Mesothelial cell of epicardium (in vitro differentiated cells): ENCODE measurements at regions not wholly inside any gene's neighbourhood (a gene's known extent, or its start where the extent isn't known, plus 50 kb on each side); places are given as distances from the start of the nearest gene placed in this dataset.

Source experiments
- DNase-seq, 2 experiments: peaks; one replicate each; pipeline ENCODE4 v3.0.0; 2021; ENCODE audit warnings: low spot score in 2 of 2; ENCODE audit not compliant: unreplicated experiment in 2 of 2
- H3K27ac Mint-ChIP-seq: 2 replicates; pipeline ENCODE4 v1.8.0; 2021; ENCODE audit warnings: mixed read lengths
- H3K27me3 Mint-ChIP-seq: 2 replicates; pipeline ENCODE4 v1.8.0; 2021; ENCODE audit warnings: low read depth, mixed read lengths
- H3K36me3 Mint-ChIP-seq: 2 replicates; pipeline ENCODE4 v1.8.0; 2021; ENCODE audit warnings: mixed read lengths
- H3K4me1 Mint-ChIP-seq: 2 replicates; pipeline ENCODE4 v1.8.0; 2021; ENCODE audit warnings: mixed read lengths
- H3K4me3 Mint-ChIP-seq: 2 replicates; pipeline ENCODE4 v1.8.0; 2021; ENCODE audit warnings: mild to moderate bottlenecking, moderate library complexity, mixed read lengths
- H3K9me3 Mint-ChIP-seq: 2 replicates; pipeline ENCODE4 v1.8.0; 2021; ENCODE audit warnings: mixed read lengths
- CTCF ChIP-seq: fragments of 200-600 bp; sonication (generic); IDR thresholded peaks from one replicate; pipeline ENCODE4 v1.5.0; 2021; ENCODE audit warnings: antibody characterized with exemption; ENCODE audit not compliant: unreplicated experiment

- no peaks in the 10 kb centered on the region for H3K27me3 Mint-ChIP-seq
- TF ChIP-seq CTCF = no peak
- no peak overlapping the region for H3K27ac Mint-ChIP-seq
- no peaks in the 10 kb centered on the region for H3K36me3 Mint-ChIP-seq
- H3K9me3 Mint-ChIP-seq = no peaks in the 10 kb centered on the region
- DNase-seq = no peak
- peaks cover 18% of the 10 kb centered on the region for H3K4me1 Mint-ChIP-seq
- no peak overlapping the region for H3K4me3 Mint-ChIP-seq
Observed at GRCh38 chr1:58991305-58991704, 207.5 kb upstream of the JUN start.

- Mint-ChIP-seq H3K27ac (no peak overlapping the region), H3K27me3 (no peaks in the 10 kb centered on the region)
Observed at GRCh38 chr1:58992643-58993042, 208.8 kb upstream of the JUN start.

GRCh38 chr1:58993403-58993802 is 209.6 kb upstream of the JUN start:
- no peak for DNase-seq
- Mint-ChIP-seq H3K36me3 (no peaks in the 10 kb centered on the region), H3K27me3 (no peaks in the 10 kb centered on the region), H3K9me3 (no peaks in the 10 kb centered on the region), H3K4me3 (no peak overlapping the region), H3K27ac (no peak overlapping the region), H3K4me1 (peaks cover 7% of the 10 kb centered on the region)
- no peak for TF ChIP-seq CTCF

More at GRCh38 chr1:58992643-58993042, 208.8 kb upstream of the JUN start:
- H3K36me3 Mint-ChIP-seq = no peaks in the 10 kb centered on the region
- peaks cover 7% of the 10 kb centered on the region for H3K4me1 Mint-ChIP-seq
- no peak for DNase-seq
- H3K4me3 Mint-ChIP-seq = no peak overlapping the region
- no peak for TF ChIP-seq CTCF
- H3K9me3 Mint-ChIP-seq = no peaks in the 10 kb centered on the region

GRCh38 chr1:58994664-58995063 is 210.8 kb upstream of the JUN start:
- Mint-ChIP-seq H3K4me1 (peaks cover 7% of the 10 kb centered on the region), H3K27ac (no peak overlapping the region), H3K4me3 (no peak overlapping the region), H3K36me3 (no peaks in the 10 kb centered on the region), H3K9me3 (no peaks in the 10 kb centered on the region), H3K27me3 (no peaks in the 10 kb centered on the region)
- no peak for TF ChIP-seq CTCF
- DNase-seq = no peak

GRCh38 chr1:58996341-58997059 is 212.7 kb upstream of the JUN start:
- no peak overlapping the region for H3K4me3 Mint-ChIP-seq
- peaks cover 7% of the 10 kb centered on the region for H3K4me1 Mint-ChIP-seq
- DNase-seq = no peak
- no peak overlapping the region for H3K27ac Mint-ChIP-seq
- H3K27me3 Mint-ChIP-seq = no peaks in the 10 kb centered on the region
- no peak for TF ChIP-seq CTCF
- peaks cover 5% of the 10 kb centered on the region for H3K36me3 Mint-ChIP-seq
- H3K9me3 Mint-ChIP-seq = peaks cover 8% of the 10 kb centered on the region

GRCh38 chr1:58997060-58997411 is 213.2 kb upstream of the JUN start:
- Mint-ChIP-seq H3K36me3 (peaks cover 5% of the 10 kb centered on the region), H3K27ac (no peak overlapping the region), H3K4me3 (no peak overlapping the region), H3K9me3 (peaks cover 8% of the 10 kb centered on the region), H3K4me1 (peaks cover 7% of the 10 kb centered on the region), H3K27me3 (no peaks in the 10 kb centered on the region)
- no peak for DNase-seq
- no peak for TF ChIP-seq CTCF
